Trophoblast cell (in vitro differentiated cells and primary cell): ENCODE measurements at regions not wholly inside any gene's neighbourhood (a gene's known extent, or its start where the extent isn't known, plus 50 kb on each side); places are given as distances from the start of the nearest gene placed in this dataset.

Experiments
- DNase-seq, 2 donors: peaks; one replicate each; pipeline ENCODE4 v3.0.0-alpha.2; 2016
- H2AFZ ChIP-seq: 2 replicates; pipeline ENCODE4 v1.6.1; 2013; ENCODE audit warnings: low read length, moderate library complexity, mild to moderate bottlenecking; ENCODE audit not compliant: insufficient read depth, poor library complexity
- H2AK5ac ChIP-seq: 2 replicates; pipeline ENCODE4 v1.6.1; 2013; ENCODE audit warnings: mild to moderate bottlenecking, low read length
- H2BK120ac ChIP-seq: 2 replicates; pipeline ENCODE4 v1.6.1; 2013; ENCODE audit warnings: low read length, mild to moderate bottlenecking, moderate library complexity; ENCODE audit not compliant: insufficient read depth, poor library complexity
- H2BK12ac ChIP-seq: 2 replicates; pipeline ENCODE4 v1.6.1; 2013; ENCODE audit warnings: mild to moderate bottlenecking, low read length, moderate library complexity
- H2BK5ac ChIP-seq: 2 replicates; pipeline ENCODE4 v1.6.1; 2013; ENCODE audit warnings: low read length, low read depth, moderate library complexity, mild to moderate bottlenecking; ENCODE audit not compliant: poor library complexity
- H3K14ac ChIP-seq: 2 replicates; pipeline ENCODE4 v1.6.1; 2013; ENCODE audit warnings: mild to moderate bottlenecking, low read length
- H3K18ac ChIP-seq: 2 replicates; pipeline ENCODE4 v1.6.1; 2013; ENCODE audit warnings: mild to moderate bottlenecking, low read length
- H3K23ac ChIP-seq: 2 replicates; pipeline ENCODE4 v1.6.1; 2013; ENCODE audit warnings: low read length
- H3K27ac ChIP-seq: 2 replicates; pipeline ENCODE4 v1.5.1; 2013; ENCODE audit warnings: low read depth, mild to moderate bottlenecking, inconsistent platforms, low read length, moderate library complexity
- H3K27me3 ChIP-seq: 2 replicates; pipeline ENCODE4 v1.6.1; 2013; ENCODE audit warnings: inconsistent platforms, mild to moderate bottlenecking, low read length, moderate library complexity; ENCODE audit not compliant: insufficient read depth
- H3K36me3 ChIP-seq, 2 experiments: 1 replicate in 1 of 2; 2 replicates in 1 of 2; pipeline ENCODE4 v1.6.1; 2013; ENCODE audit warnings: low read length in 2 of 2, mild to moderate bottlenecking in 2 of 2, moderate library complexity in 1 of 2; ENCODE audit not compliant: insufficient read depth in 2 of 2, control insufficient read depth in 1 of 2
- H3K4ac ChIP-seq: 2 replicates; pipeline ENCODE4 v1.6.1; 2013; ENCODE audit warnings: low read depth, mild to moderate bottlenecking, low read length, moderate library complexity
- H3K4me1 ChIP-seq, 2 experiments: 1 replicate in 1 of 2; 2 replicates in 1 of 2; pipeline ENCODE4 v1.6.1; 2013; ENCODE audit warnings: low read length in 2 of 2, mild to moderate bottlenecking in 2 of 2, moderate library complexity in 1 of 2; ENCODE audit not compliant: insufficient read depth in 2 of 2, control insufficient read depth in 1 of 2
- H3K4me2 ChIP-seq: 2 replicates; pipeline ENCODE4 v1.6.1; 2013; ENCODE audit warnings: inconsistent platforms, mild to moderate bottlenecking, low read length, moderate library complexity
- H3K4me3 ChIP-seq: 2 replicates; pipeline ENCODE4 v1.5.1; 2013; ENCODE audit warnings: mild to moderate bottlenecking, low read depth, low read length, inconsistent platforms
- H3K79me1 ChIP-seq: one replicate; pipeline ENCODE4 v1.6.1; 2013; ENCODE audit warnings: low read length
- H3K79me2 ChIP-seq: 2 replicates; pipeline ENCODE4 v1.6.1; 2013; ENCODE audit warnings: low read length, mild to moderate bottlenecking; ENCODE audit not compliant: control insufficient read depth, insufficient read depth, poor library complexity
- H3K9ac ChIP-seq: 2 replicates; pipeline ENCODE4 v1.6.1; 2013; ENCODE audit warnings: mild to moderate bottlenecking, low read length
- H3K9me3 ChIP-seq: 2 replicates; pipeline ENCODE4 v1.6.1; 2013; ENCODE audit warnings: low read depth, mild to moderate bottlenecking, control low read depth, inconsistent platforms, low read length; ENCODE audit not compliant: insufficient read depth
- H4K12ac ChIP-seq: 2 replicates; pipeline ENCODE4 v1.6.1; 2013; ENCODE audit warnings: low read depth, mild to moderate bottlenecking, low read length, moderate library complexity
- H4K8ac ChIP-seq: 2 replicates; pipeline ENCODE4 v1.6.1; 2013; ENCODE audit warnings: low read depth, mild to moderate bottlenecking, low read length, moderate library complexity
- H4K91ac ChIP-seq: one replicate; pipeline ENCODE4 v1.6.1; 2013; ENCODE audit warnings: low read depth, mild to moderate bottlenecking, low read length, moderate library complexity
- WGBS: extraction: QIAGEN DNeasy Blood & Tissue Kit; methylation state at CpG from one replicate; pipeline ENCODE4 v1.1.7; 2013; ENCODE audit warnings: missing lambda C conversion rate; ENCODE audit not compliant: insufficient read length, insufficient coverage; ENCODE audit errors: extremely low coverage; 5-methylcytosine and 5-hydroxymethylcytosine counted together

DNA sequence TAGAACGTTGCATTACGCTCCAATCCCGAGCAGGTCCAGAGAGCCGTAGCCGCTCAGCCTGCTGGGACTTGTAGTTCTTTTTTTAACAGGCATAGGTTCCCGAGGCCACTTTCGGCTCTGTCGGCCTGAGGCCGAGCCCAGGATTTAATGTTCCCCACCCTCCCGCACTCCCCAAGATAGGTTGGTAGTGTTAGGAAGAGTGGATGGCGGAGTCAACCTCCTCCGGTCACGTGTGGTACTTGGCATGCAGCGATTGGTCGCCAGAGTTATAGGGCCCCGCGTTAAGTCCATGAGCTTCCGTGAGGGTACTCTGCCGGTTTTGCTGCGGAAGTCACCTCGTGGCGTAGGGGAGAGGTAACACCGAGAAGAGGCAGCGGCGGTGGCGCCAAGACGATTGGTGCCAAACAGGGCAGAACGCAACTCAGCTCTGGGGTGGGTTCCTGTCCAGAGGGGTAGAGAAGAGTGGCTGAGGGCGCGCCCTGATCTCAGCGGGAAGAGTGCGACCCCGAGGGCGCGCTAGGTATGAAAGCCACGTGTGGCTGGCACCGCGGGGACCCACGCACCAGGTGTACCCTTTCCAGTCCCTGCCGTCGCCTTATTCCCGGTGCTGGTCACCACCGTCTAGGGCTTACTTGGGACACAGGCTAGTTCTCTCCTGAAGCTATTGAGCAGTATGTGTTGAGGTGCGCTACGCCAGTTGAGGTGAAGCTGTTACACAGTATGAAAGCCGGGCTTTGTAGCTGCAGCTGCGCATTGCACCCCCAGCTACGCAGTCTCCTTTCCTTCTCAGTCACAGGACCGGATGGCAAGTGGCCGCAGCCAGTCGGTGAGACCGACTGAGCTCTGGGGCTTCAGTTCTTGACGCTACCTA is 177.2 kb downstream of the KDM5D start:
- no peak overlapping the region for H2BK12ac ChIP-seq
- peak overlapping the region; percentile 11 for H4K91ac ChIP-seq
- WGBS, result no CpG with 5 or more reads among the region's 53 CpGs
- H3K23ac ChIP-seq, result no peak overlapping the region
- peak in 1 of 2 donors; percentile 78 for DNase-seq
- H3K36me3 ChIP-seq, result no peaks in the 10 kb centered on the region
- H2AFZ ChIP-seq, result peak overlapping the region; percentile 14
- H3K14ac ChIP-seq, result peak overlapping the region; percentile 77
- no peaks in the 10 kb centered on the region for H3K79me2 ChIP-seq
- peak overlapping the region; percentile 87 for H3K4me3 ChIP-seq
- no peaks in the 10 kb centered on the region for H3K9me3 ChIP-seq
- no peaks in the 10 kb centered on the region for H3K4me1 ChIP-seq
- H3K4ac ChIP-seq, result peak overlapping the region; percentile 60
- peaks cover 5% of the 10 kb centered on the region for H3K79me1 ChIP-seq
- H4K8ac ChIP-seq, result peak overlapping the region; percentile 79
- no peak overlapping the region for H2AK5ac ChIP-seq
- peak overlapping the region; percentile 83 for H3K9ac ChIP-seq
- H3K4me2 ChIP-seq, result peak overlapping the region; percentile 91
- H3K18ac ChIP-seq, result no peak overlapping the region
- no peak overlapping the region for H2BK5ac ChIP-seq
- H4K12ac ChIP-seq, result peak overlapping the region; percentile 11
- H3K27ac ChIP-seq, result peak overlapping the region; percentile 27
- no peak overlapping the region for H2BK120ac ChIP-seq
- no peaks in the 10 kb centered on the region for H3K27me3 ChIP-seq

DNA sequence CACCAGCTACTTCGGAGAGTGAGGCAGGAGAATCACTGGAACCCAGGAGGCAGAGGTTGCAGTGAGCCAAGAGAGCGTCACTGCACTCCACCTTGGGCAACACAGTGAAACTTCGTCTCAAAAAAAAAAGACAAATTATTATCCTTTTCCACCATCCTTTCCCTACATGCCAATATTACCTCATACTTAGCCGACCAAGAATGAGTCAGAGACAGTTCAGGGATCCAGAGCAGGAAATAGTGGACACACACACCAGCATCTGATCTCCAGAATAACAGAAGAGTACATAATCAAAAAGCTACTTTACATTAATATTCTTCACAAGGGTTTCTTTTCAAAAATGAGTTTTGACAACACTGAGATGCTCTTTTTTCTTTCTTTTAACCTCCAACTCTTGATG is 185.4 kb downstream of the KDM5D start:
- no peaks in the 10 kb centered on the region for H3K79me1 ChIP-seq
- H4K91ac ChIP-seq, result no peak overlapping the region
- H4K12ac ChIP-seq, result no peak overlapping the region
- H4K8ac ChIP-seq, result no peak overlapping the region
- H2BK12ac ChIP-seq, result no peak overlapping the region
- no peaks in the 10 kb centered on the region for H3K79me2 ChIP-seq
- no peak overlapping the region for H3K27ac ChIP-seq
- H3K9ac ChIP-seq, result no peak overlapping the region
- no peaks in the 10 kb centered on the region for H3K9me3 ChIP-seq
- no peak for DNase-seq
- H3K4me3 ChIP-seq, result no peak overlapping the region
- no peaks in the 10 kb centered on the region for H3K36me3 ChIP-seq
- H2BK120ac ChIP-seq, result no peak overlapping the region
- no peak overlapping the region for H2BK5ac ChIP-seq
- H3K14ac ChIP-seq, result no peak overlapping the region
- no peak overlapping the region for H3K18ac ChIP-seq
- H3K4me1 ChIP-seq, result no peaks in the 10 kb centered on the region
- H3K23ac ChIP-seq, result no peak overlapping the region
- WGBS, result no CpG with 5 or more reads among the region's 4 CpGs
- H3K4ac ChIP-seq, result no peak overlapping the region
- H2AFZ ChIP-seq, result no peak overlapping the region
- no peaks in the 10 kb centered on the region for H3K27me3 ChIP-seq
- no peak overlapping the region for H2AK5ac ChIP-seq
- H3K4me2 ChIP-seq, result no peak overlapping the region

GRCh38 chrY:19549671-19550466 is 194.7 kb downstream of the KDM5D start:
- Histone ChIP-seq H3K4me2 (no peak overlapping the region), H3K4me3 (no peak overlapping the region), H2AFZ (no peak overlapping the region), H3K27ac (no peak overlapping the region), H2BK5ac (no peak overlapping the region), H3K4me1 (no peaks in the 10 kb centered on the region), H3K9ac (no peak overlapping the region), H3K18ac (no peak overlapping the region), H3K4ac (no peak overlapping the region), H2BK12ac (no peak overlapping the region), H4K91ac (no peak overlapping the region), H3K79me2 (no peaks in the 10 kb centered on the region), H3K27me3 (no peaks in the 10 kb centered on the region), H2AK5ac (no peak overlapping the region), H4K8ac (no peak overlapping the region), H3K36me3 (no peaks in the 10 kb centered on the region), H4K12ac (no peak overlapping the region), H3K14ac (no peak overlapping the region), H2BK120ac (no peak overlapping the region), H3K9me3 (no peaks in the 10 kb centered on the region), H3K79me1 (no peaks in the 10 kb centered on the region), H3K23ac (no peak overlapping the region)
- DNase-seq, result no peak
- WGBS, result no CpG with 5 or more reads among the region's 18 CpGs

DNA sequence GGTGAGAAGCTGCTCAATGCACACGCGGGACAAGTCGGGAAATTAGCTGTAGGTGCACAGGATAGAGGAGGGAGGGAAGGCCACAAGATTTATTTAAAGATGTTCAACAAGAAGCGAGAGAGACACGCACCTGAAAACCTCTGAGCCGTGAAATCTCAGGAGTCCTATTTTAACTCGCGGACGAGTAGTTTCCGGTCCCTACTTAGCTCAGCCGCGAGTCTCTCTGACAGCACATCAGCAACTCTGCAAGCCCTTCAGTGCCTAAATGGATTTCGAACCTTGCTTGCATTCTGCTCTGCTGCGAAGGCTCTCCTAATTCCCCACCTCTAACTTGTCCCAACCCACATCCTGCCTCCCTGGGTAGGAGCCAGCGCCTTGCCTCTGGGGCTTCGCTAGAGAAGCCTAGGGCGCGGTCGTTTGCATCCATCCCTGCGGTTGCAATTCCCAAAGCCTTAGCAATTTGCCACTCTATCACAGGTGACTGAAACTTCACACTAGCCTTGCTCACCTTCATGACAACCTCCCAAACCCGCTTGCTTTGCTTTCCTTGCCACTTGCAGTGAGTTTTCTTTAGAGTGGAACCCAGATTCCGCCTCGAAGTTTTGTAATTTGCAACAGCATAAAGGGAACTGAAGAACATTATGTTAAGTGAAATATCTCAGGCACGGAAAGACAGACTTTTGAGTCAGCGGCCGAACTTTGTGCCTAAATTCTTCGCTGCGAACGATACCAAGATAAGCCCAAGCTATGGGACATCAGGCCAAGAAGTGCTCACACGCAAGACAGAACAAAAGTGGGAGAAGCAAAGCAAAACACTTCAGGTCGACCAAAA is 202.8 kb downstream of the KDM5D start:
- Histone ChIP-seq H2BK12ac (no peak overlapping the region), H3K27me3 (no peaks in the 10 kb centered on the region), H3K4me3 (no peak overlapping the region), H4K91ac (no peak overlapping the region), H3K23ac (no peak overlapping the region), H2AFZ (no peak overlapping the region), H3K4ac (no peak overlapping the region), H3K9me3 (no peaks in the 10 kb centered on the region), H3K14ac (no peak overlapping the region), H2AK5ac (no peak overlapping the region), H2BK5ac (no peak overlapping the region), H4K12ac (no peak overlapping the region), H2BK120ac (no peak overlapping the region), H3K79me1 (no peaks in the 10 kb centered on the region), H3K36me3 (no peaks in the 10 kb centered on the region), H3K4me1 (no peaks in the 10 kb centered on the region), H3K18ac (no peak overlapping the region), H3K27ac (no peak overlapping the region), H3K4me2 (no peak overlapping the region), H4K8ac (no peak overlapping the region), H3K79me2 (no peaks in the 10 kb centered on the region), H3K9ac (no peak overlapping the region)
- no peak for DNase-seq
- WGBS, result no CpG with 5 or more reads among the region's 31 CpGs
